Liver (tissue), 8 donors: ENCODE measurements at regions not wholly inside any gene's neighbourhood (a gene's known extent, or its start where the extent isn't known, plus 50 kb on each side); places are given as distances from the start of the nearest gene placed in this dataset.

Experiments
- DNase-seq: peaks from one replicate; pipeline ENCODE4 v3.0.0-alpha.2; 2017; ENCODE audit warnings: low spot score
- H3K27ac ChIP-seq, 2 donors: one replicate each; pipeline ENCODE4 v1.7.0; 2013; ENCODE audit warnings: inconsistent platforms in 2 of 2, low read length in 2 of 2, control low read depth in 1 of 2, low read depth in 1 of 2, mild to moderate bottlenecking in 1 of 2
- H3K27me3 ChIP-seq, 4 donors: one replicate each; pipeline versions ENCODE4 v1.6.1 to v1.7.0; 2013; ENCODE audit warnings: low read length in 3 of 4, inconsistent platforms in 1 of 4, mild to moderate bottlenecking in 1 of 4, moderate library complexity in 1 of 4; ENCODE audit not compliant: control insufficient read depth in 4 of 4, insufficient read depth in 4 of 4
- H3K36me3 ChIP-seq, 4 donors: one replicate each; pipeline versions ENCODE4 v1.6.1 to v1.7.0; 2013; ENCODE audit warnings: low read length in 3 of 4, mild to moderate bottlenecking in 3 of 4, low read depth in 1 of 4, moderate library complexity in 1 of 4; ENCODE audit not compliant: control insufficient read depth in 4 of 4, insufficient read depth in 3 of 4
- H3K4me1 ChIP-seq, 4 donors: one replicate each; pipeline versions ENCODE4 v1.6.1 to v1.7.0; 2013; ENCODE audit warnings: low read length in 3 of 4, mild to moderate bottlenecking in 3 of 4, moderate library complexity in 1 of 4; ENCODE audit not compliant: control insufficient read depth in 4 of 4, insufficient read depth in 4 of 4
- H3K4me3 ChIP-seq, 3 donors: one replicate each; pipeline versions ENCODE4 v1.6.1 to v1.7.0; 2013; ENCODE audit warnings: low read length in 3 of 3, control low read depth in 1 of 3, low read depth in 1 of 3, mild to moderate bottlenecking in 1 of 3
- H3K9ac ChIP-seq, 2 donors: one replicate each; pipeline ENCODE4 v1.7.0; 2013; ENCODE audit warnings: low read length in 2 of 2, mild to moderate bottlenecking in 2 of 2, moderate library complexity in 2 of 2, control low read depth in 1 of 2, low read depth in 1 of 2
- H3K9me3 ChIP-seq, 4 donors: one replicate each; pipeline versions ENCODE4 v1.6.1 to v1.7.0; 2013; ENCODE audit warnings: low read length in 3 of 4; ENCODE audit not compliant: control insufficient read depth in 4 of 4
- ATF3 ChIP-seq: IDR thresholded peaks from 2 replicates; pipeline ENCODE4 v1.6.1; 2016; ENCODE audit warnings: antibody characterized with exemption
- CTCF ChIP-seq: fragments of 150-350 bp; IDR thresholded peaks from 2 replicates; pipeline ENCODE4 v1.5.1; 2017; ENCODE audit warnings: improper control_type of control experiment, low read depth, low read length; ENCODE audit not compliant: missing input control
- EGR1 ChIP-seq, 2 donors: IDR thresholded peaks; 2 replicates each; pipeline ENCODE4 v1.6.1; 2016 to 2018; ENCODE audit warnings: antibody characterized with exemption in 2 of 2, low read depth in 2 of 2
- FOXA1 ChIP-seq: IDR thresholded peaks from 2 replicates; pipeline ENCODE4 v1.6.1; 2016; ENCODE audit warnings: antibody characterized with exemption
- GABPA ChIP-seq, 2 donors: IDR thresholded peaks in 1 of 2; conservative IDR thresholded peaks in 1 of 2; 2 replicates each; pipeline ENCODE4 v1.6.1; 2016; ENCODE audit warnings: antibody characterized with exemption in 2 of 2, mild to moderate bottlenecking in 1 of 2, moderate library complexity in 1 of 2
- HNF4A ChIP-seq, 2 donors: conservative IDR thresholded peaks; 2 replicates each; pipeline ENCODE4 v1.6.1; 2016; ENCODE audit warnings: antibody characterized with exemption in 2 of 2, mild to moderate bottlenecking in 2 of 2
- HNF4G ChIP-seq: IDR thresholded peaks from 2 replicates; pipeline ENCODE4 v1.6.1; 2016; ENCODE audit warnings: antibody characterized with exemption
- JUND ChIP-seq, 2 donors: IDR thresholded peaks; 2 replicates each; pipeline ENCODE4 v1.6.1; 2016; ENCODE audit warnings: antibody characterized with exemption in 2 of 2
- MAX ChIP-seq: IDR thresholded peaks from 2 replicates; pipeline ENCODE4 v1.6.1; 2016; ENCODE audit warnings: antibody characterized with exemption
- NR2F2 ChIP-seq: IDR thresholded peaks from 2 replicates; pipeline ENCODE4 v1.6.1; 2016; ENCODE audit warnings: antibody characterized with exemption
- RAD21 ChIP-seq, 2 donors: IDR thresholded peaks; 2 replicates each; pipeline ENCODE4 v1.6.1; 2016; ENCODE audit warnings: antibody characterized with exemption in 2 of 2, mild to moderate bottlenecking in 2 of 2
- REST ChIP-seq: IDR thresholded peaks from 2 replicates; pipeline ENCODE4 v1.6.1; 2016; ENCODE audit warnings: antibody characterized with exemption, mild to moderate bottlenecking
- SP1 ChIP-seq: IDR thresholded peaks from 2 replicates; pipeline ENCODE4 v1.6.1; 2018; ENCODE audit warnings: antibody characterized with exemption, mild to moderate bottlenecking
- TAF1 ChIP-seq: conservative IDR thresholded peaks from 2 replicates; pipeline ENCODE4 v1.6.1; 2016; ENCODE audit warnings: antibody characterized with exemption, mild to moderate bottlenecking
- YY1 ChIP-seq: IDR thresholded peaks from 2 replicates; pipeline ENCODE4 v1.6.1; 2016; ENCODE audit warnings: antibody characterized with exemption, mild to moderate bottlenecking
- ZBTB33 ChIP-seq: IDR thresholded peaks from 2 replicates; pipeline ENCODE4 v1.6.1; 2016; ENCODE audit warnings: antibody characterized with exemption
- WGBS: extraction: QIAGEN DNeasy Blood & Tissue Kit; methylation state at CpG from one replicate; pipeline ENCODE4 v1.1.7; 2013; 5-methylcytosine and 5-hydroxymethylcytosine counted together
- donor health status: healthy.
- donor health status: healthy.
- donor health status: healthy.
- donor health status: healthy.
- donor health status: healthy.

- Histone ChIP-seq H3K9ac (no peak overlapping the region), H3K4me1 (no peaks in the 10 kb centered on the region), H3K36me3 (no peaks in the 10 kb centered on the region), H3K9me3 (no peaks in the 10 kb centered on the region), H3K4me3 (no peak overlapping the region), H3K27me3 (peaks cover 0 to 1% (median 0%) of the 10 kb centered on the region in 4 donors), H3K27ac (no peak overlapping the region)
- no peak for TF ChIP-seq EGR1 (IDR thresholded peaks at IDR 0.05; ENCODE audit: low read depth in 2 of 2)
- no peak for TF ChIP-seq JUND (IDR thresholded peaks at IDR 0.05)
- TF ChIP-seq FOXA1 = no peak
- no peak for TF ChIP-seq REST
- no peak for TF ChIP-seq SP1
- TF ChIP-seq CTCF = no peak
- no peak for TF ChIP-seq NR2F2
- no peak for TF ChIP-seq HNF4A (conservative IDR thresholded peaks at IDR 0.05)
- no peak for DNase-seq
- WGBS = 77% methylated on average over 3 of the region's 3 CpGs
These were observed 541.9 kb upstream of the CDH11 start for GRCh38 chr16:65663774-65664173.

GRCh38 chr16:65662256-65662655, 540.4 kb upstream of the CDH11 start:
- Histone ChIP-seq H3K4me3 (no peak overlapping the region), H3K9ac (no peak overlapping the region), H3K4me1 (no peaks in the 10 kb centered on the region), H3K9me3 (no peaks in the 10 kb centered on the region), H3K27me3 (peaks cover 0 to 1% (median 0%) of the 10 kb centered on the region in 4 donors), H3K36me3 (no peaks in the 10 kb centered on the region), H3K27ac (no peak overlapping the region)
- TF ChIP-seq ATF3 = no peak
- TF ChIP-seq SP1 = no peak
- TF ChIP-seq YY1 = no peak
- TF ChIP-seq TAF1 = no peak
- TF ChIP-seq GABPA (IDR thresholded peaks at IDR 0.05 in 1 of 2, conservative IDR thresholded peaks at IDR 0.05 in 1 of 2) = no peak
- TF ChIP-seq FOXA1 = no peak
- no peak for DNase-seq
- 84% methylated on average over 4 of the region's 4 CpGs for WGBS

- Histone ChIP-seq H3K9me3 (no peaks in the 10 kb centered on the region), H3K36me3 (no peaks in the 10 kb centered on the region), H3K4me1 (no peaks in the 10 kb centered on the region), H3K27me3 (peaks cover 0 to 1% (median 0%) of the 10 kb centered on the region in 4 donors), H3K9ac (no peak overlapping the region), H3K27ac (no peak overlapping the region), H3K4me3 (no peak overlapping the region)
- 78% methylated on average over 5 of the region's 5 CpGs for WGBS
- no peak for DNase-seq
- TF ChIP-seq SP1 (no peak), NR2F2 (no peak), YY1 (no peak), JUND (IDR thresholded peaks at IDR 0.05) (no peak), FOXA1 (no peak), HNF4G (no peak), HNF4A (conservative IDR thresholded peaks at IDR 0.05) (no peak), ZBTB33 (no peak), EGR1 (IDR thresholded peaks at IDR 0.05; ENCODE audit: low read depth in 2 of 2) (no peak), RAD21 (IDR thresholded peaks at IDR 0.05) (no peak), MAX (no peak), GABPA (IDR thresholded peaks at IDR 0.05 in 1 of 2, conservative IDR thresholded peaks at IDR 0.05 in 1 of 2) (no peak), REST (no peak), TAF1 (no peak)
These were observed 539.7 kb upstream of the CDH11 start for GRCh38 chr16:65661558-65661957.
